Heart right ventricle (tissue), 16 donors: ENCODE measurements at regions not wholly inside any gene's neighbourhood (a gene's known extent, or its start where the extent isn't known, plus 50 kb on each side); places are given as distances from the start of the nearest gene placed in this dataset.

Experiments used
- ATAC-seq, 8 donors: fragments of 200-7000 bp; cut with Tn5 transposase; one replicate each; pipeline ENCODE4 v1.9.1; 2020; ENCODE audit warnings: mild to moderate bottlenecking in 8 of 8, moderate library complexity in 8 of 8, moderate number of reproducible peaks in 1 of 8
- DNase-seq, 2 donors: peaks; one replicate each; pipeline ENCODE4 v3.0.0-alpha.2; 2020
- H3K27ac ChIP-seq, 10 donors: fragments of 200-600 bp; sonication (generic) in 2 of 10; one replicate each; pipeline versions ENCODE4 v1.5.0 to v1.8.0; 2020 to 2022; ENCODE audit warnings: mild to moderate bottlenecking in 3 of 10
- H3K27me3 ChIP-seq, 7 donors: fragments of 200-600 bp; one replicate each; pipeline ENCODE4 v1.8.0; 2021 to 2022; ENCODE audit warnings: mild to moderate bottlenecking in 2 of 7
- H3K36me3 ChIP-seq, 9 donors: fragments of 200-600 bp; sonication (generic) in 1 of 9; one replicate each; pipeline versions ENCODE4 v1.5.0 to v1.8.0; 2020 to 2022; ENCODE audit warnings: mild to moderate bottlenecking in 2 of 9
- H3K4me1 ChIP-seq, 9 donors: fragments of 200-600 bp; sonication (generic) in 1 of 9; one replicate each; pipeline versions ENCODE4 v1.5.0 to v1.8.0; 2020 to 2022; ENCODE audit warnings: mild to moderate bottlenecking in 4 of 9
- H3K4me3 ChIP-seq, 10 donors: fragments of 200-600 bp; sonication (generic) in 2 of 10; one replicate each; pipeline versions ENCODE4 v1.5.0 to v1.8.0; 2020 to 2022; ENCODE audit warnings: mild to moderate bottlenecking in 7 of 10, moderate library complexity in 2 of 10
- H3K9me3 ChIP-seq, 11 donors: fragments of 200-600 bp in 10 of 11; sonication (generic) in 2 of 11; one replicate each; pipeline versions ENCODE4 v1.5.0 to v1.8.0; 2013 to 2022; ENCODE audit warnings: mild to moderate bottlenecking in 2 of 11, control low read depth in 1 of 11, moderate library complexity in 1 of 11
- CTCF ChIP-seq, 9 donors: fragments of 200-600 bp; sonication (generic) in 2 of 9; IDR thresholded peaks; one replicate each; pipeline versions ENCODE4 v1.5.0 to v1.8.0; 2021 to 2022; ENCODE audit warnings: antibody characterized with exemption in 9 of 9, mild to moderate bottlenecking in 5 of 9, moderate library complexity in 1 of 9
- WGBS, 2 donors: extraction: QIAGEN DNeasy Blood & Tissue Kit; methylation state at CpG; one replicate each; pipeline ENCODE4 v1.1.7; 2013; ENCODE audit warnings: inconsistent platforms in 1 of 2; 5-methylcytosine and 5-hydroxymethylcytosine counted together
- intact Hi-C, 10 donors: fragments of 100-400 bp; cut with DNase I; formaldehyde crosslinking; loops; one replicate each; pipeline versions ENCODE4 v1.11.1 to v1.14.2; 2022
- donor health status: Arrhythmogenic right ventricular cardiomyopathy.
- donor health status: ischemic (EF 13 %, LVEDD 7.1; RV severe dilation, severe dysfunction).
- donor health status: healthy with polysubstance abuse.
- donor health status: DM: no; HTN: yes; CAD: no.
- donor health status: DM: no; HTN: no; CAD: no.
- donor health status: ischemic (EF 25% LVEDD 6.9; RV normal size, moderate dysfunction).
- donor health status: ischemic (EF 25% LVEDD 5.7; RV mildly dilated, moderate dysfunction).
- donor health status: healthy.
- donor health status: DM: yes; HTN: yes; CAD: no.
- donor health status: Ischemic cardiomyopathy.
- donor health status: ischemic (EF 35%, LVEDD 5.7; RV mildly dilated, moderate dysfunction).
- donor health status: nonischemic (EF 11% LVEDD 7.7; RV severe dilation, severe dysfunction).
- donor health status: DM: yes; HTN: yes; CAD: no.
- donor health status: PGD.
- donor health status: ischemic (EF 29% LVEDD 5.4; RV normal size, mild dysfunction).
- donor health status: nonischemic (EF 23%, LVEDD 6.1; RV moderate dilation, normal function).

GRCh38 chr12:91256411-91256810 lies 73.8 kb upstream of the DCN start:
- ATAC-seq = no peak
- WGBS, 2 donors = 64 to 69% methylated on average over 5 of the region's 5 CpGs
- H3K36me3 ChIP-seq = no peaks in the 10 kb centered on the region
- no peaks in the 10 kb centered on the region for H3K27me3 ChIP-seq
- intact Hi-C loops = loop anchor here in 1 of 10 donors (10.0 kb wide), 1 partner anchor 72 kb away; the partner anchor contains the start of gene DCN
- no peaks in the 10 kb centered on the region for H3K9me3 ChIP-seq
- no peak for TF ChIP-seq CTCF (IDR thresholded peaks at IDR 0.05)
- no peak for DNase-seq
- no peak overlapping the region for H3K4me3 ChIP-seq
- peaks cover 0 to 7% (median 0%) of the 10 kb centered on the region in 9 donors for H3K4me1 ChIP-seq
- H3K27ac ChIP-seq = no peak overlapping the region

GRCh38 chr12:91252341-91252740 lies 69.7 kb upstream of the DCN start:
- no peaks in the 10 kb centered on the region for H3K36me3 ChIP-seq
- no peak overlapping the region for H3K4me3 ChIP-seq
- DNase-seq (no peak), ATAC-seq (no peak)
- WGBS, 2 donors = 58 to 66% methylated on average over 3 of the region's 3 CpGs
- H3K27ac ChIP-seq = no peak overlapping the region
- no peak for TF ChIP-seq CTCF (IDR thresholded peaks at IDR 0.05)
- H3K27me3 ChIP-seq = no peaks in the 10 kb centered on the region
- H3K9me3 ChIP-seq = peaks cover 0 to 8% (median 0%) of the 10 kb centered on the region in 11 donors
- intact Hi-C loops = loop anchor here in 1 of 10 donors (10.0 kb wide), 1 partner anchor 68 kb away; the partner anchor contains the start of gene DCN
- peaks cover 0 to 10% (median 0%) of the 10 kb centered on the region in 9 donors for H3K4me1 ChIP-seq

DNA sequence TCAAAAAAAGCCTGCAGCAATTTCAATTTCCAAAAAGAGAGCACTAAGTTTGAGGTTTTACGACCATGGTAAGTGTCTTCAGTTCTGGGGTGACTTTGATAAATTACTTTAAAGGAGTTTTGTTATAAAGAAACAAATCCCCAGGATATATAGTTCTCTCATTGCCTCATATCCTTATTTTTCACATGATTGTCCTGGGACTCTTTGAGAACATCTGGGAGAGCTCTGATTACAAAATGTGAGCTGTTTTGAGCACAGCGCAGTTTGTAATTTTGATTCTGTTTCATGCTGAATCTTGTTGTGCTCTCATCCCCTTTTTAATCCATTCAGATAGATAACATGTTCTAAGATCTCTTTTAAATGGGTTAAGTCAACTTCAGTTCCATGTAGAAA lies 67.7 kb upstream of the DCN start:
- 63 to 67% methylated on average over 2 of the region's 2 CpGs for WGBS, 2 donors
- ATAC-seq (peak; percentile 53 to 93 (median 84)), DNase-seq (no peak)
- H3K9me3 ChIP-seq = peaks cover 0 to 23% (median 0%) of the 10 kb centered on the region in 11 donors
- H3K27me3 ChIP-seq = no peaks in the 10 kb centered on the region
- H3K4me1 ChIP-seq = peaks cover 0 to 10% (median 0%) of the 10 kb centered on the region in 9 donors
- intact Hi-C loops = loop anchor here in 1 of 10 donors (10.0 kb wide), 1 partner anchor 65 kb away; the partner anchor contains the start of gene DCN
- H3K4me3 ChIP-seq = no peak overlapping the region
- H3K27ac ChIP-seq = peak overlapping the region; percentile 16 to 77 (median 68)
- no peaks in the 10 kb centered on the region for H3K36me3 ChIP-seq
- no peak for TF ChIP-seq CTCF (IDR thresholded peaks at IDR 0.05)

DNA sequence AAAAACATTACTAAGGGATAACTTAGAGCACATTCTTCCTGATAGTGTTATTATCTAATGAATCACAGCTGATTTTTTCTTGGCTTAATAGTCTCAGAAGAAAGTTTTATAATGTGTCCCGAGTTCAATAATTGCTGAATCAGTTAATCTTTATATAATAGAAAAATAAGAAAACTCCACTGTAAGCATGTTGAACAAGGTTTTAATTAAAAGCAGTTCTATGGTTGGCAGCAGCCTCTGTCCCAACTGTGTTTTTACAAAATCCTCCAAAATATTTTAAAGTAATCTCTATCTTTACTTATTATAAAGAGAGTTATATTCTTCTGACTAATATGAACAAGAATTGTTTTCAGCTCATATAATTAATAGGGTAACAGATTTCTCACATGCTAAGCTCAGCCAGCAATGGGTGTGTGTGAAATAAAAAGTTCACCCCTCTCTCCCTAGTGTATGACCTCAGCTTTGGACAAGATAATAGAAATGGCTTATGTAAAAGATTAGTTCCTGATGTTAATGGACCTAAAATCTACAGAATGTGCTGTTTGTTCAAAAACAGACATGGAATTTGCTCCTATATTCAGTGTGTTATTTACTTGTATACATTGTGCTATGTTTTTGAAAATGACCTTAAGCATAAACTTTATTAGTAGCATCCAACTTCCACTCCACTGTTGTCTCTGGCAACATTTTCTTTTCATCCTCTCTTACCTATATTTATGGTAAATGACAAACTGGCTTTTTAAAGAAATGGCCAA lies 67.1 kb upstream of the DCN start:
- Histone ChIP-seq H3K36me3 (no peaks in the 10 kb centered on the region), H3K9me3 (peaks cover 0 to 29% (median 0%) of the 10 kb centered on the region in 11 donors), H3K27ac (peak overlapping the region; percentile 16 to 77 (median 68)), H3K27me3 (no peaks in the 10 kb centered on the region), H3K4me1 (peaks cover 0 to 10% (median 0%) of the 10 kb centered on the region in 9 donors), H3K4me3 (no peak overlapping the region)
- DNase-seq (no peak), ATAC-seq (peak in 6 of 8 donors; percentile 73 to 90 (median 82))
- no peak for TF ChIP-seq CTCF (IDR thresholded peaks at IDR 0.05)
- 51 to 56% methylated on average over 1 of the region's 1 CpG for WGBS, 2 donors
- intact Hi-C loops = loop anchor here in 1 of 10 donors (10.0 kb wide), 1 partner anchor 65 kb away; the partner anchor contains the start of gene DCN
